ENCODE measurements at regions not wholly inside any gene's neighbourhood (a gene's known extent, or its start where the extent isn't known, plus 50 kb on each side); places are given as distances from the start of the nearest gene placed in this dataset.

DNA sequence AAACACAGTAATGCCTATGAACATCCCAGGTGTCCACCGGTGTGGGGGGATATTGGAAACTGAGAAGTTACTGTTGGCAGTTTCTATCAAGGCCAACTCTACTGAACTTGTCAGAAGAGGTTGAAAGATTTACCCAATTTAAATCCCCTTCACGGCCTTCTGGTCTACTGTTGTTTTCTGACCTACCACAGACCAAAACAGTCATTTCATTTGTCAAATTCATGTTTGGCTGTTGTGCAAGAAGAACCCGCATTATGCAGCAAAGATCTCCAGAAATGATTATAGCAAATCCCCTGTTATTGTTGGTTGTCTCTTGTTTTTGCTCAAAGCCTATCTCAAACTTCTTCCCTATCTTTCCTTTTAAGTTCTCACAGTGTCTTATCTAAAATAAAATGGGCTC lies 73.1 kb upstream of the MAF start:
- Mint-ChIP-seq H3K4me1 (ENCODE audit: low read depth) (peaks cover 3% of the 10 kb centered on the region), H3K27ac (no peak overlapping the region), H3K36me3 (ENCODE audit: low read depth) (no peaks in the 10 kb centered on the region), H3K27me3 (ENCODE audit: low read depth) (peaks cover 29% of the 10 kb centered on the region), H3K4me3 (ENCODE audit: low read depth) (no peak overlapping the region), H3K9me3 (peaks cover 18% of the 10 kb centered on the region)
- DNase-seq (ENCODE audit: low spot score): no peak
- intact Hi-C loops (cut with micrococcal nuclease): no loop called here

DNA sequence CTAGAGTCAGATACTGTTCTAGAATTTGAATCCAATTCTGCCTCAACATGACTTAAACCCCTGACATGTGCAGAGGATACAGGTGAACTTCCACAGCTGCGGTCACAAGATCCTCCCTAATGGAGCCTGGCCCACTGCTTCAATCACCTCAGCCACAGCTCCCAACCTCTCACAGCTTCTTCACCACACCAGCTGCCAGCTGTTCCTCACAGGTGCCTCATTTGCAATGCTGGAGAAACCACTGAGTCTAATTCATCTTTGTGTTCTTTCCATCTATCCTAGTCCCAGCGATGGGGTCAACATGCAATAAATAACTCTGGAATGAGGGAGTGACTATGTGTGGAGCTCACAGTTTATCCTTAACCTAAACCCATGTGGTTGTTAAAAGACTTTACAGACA lies 72.0 kb upstream of the MAF start:
- intact Hi-C loops (cut with micrococcal nuclease): no loop called here
- Mint-ChIP-seq H3K4me1 (ENCODE audit: low read depth) (peaks cover 4% of the 10 kb centered on the region), H3K4me3 (ENCODE audit: low read depth) (no peak overlapping the region), H3K9me3 (peaks cover 18% of the 10 kb centered on the region), H3K36me3 (ENCODE audit: low read depth) (no peaks in the 10 kb centered on the region), H3K27me3 (ENCODE audit: low read depth) (peaks cover 25% of the 10 kb centered on the region), H3K27ac (no peak overlapping the region)
- no peak for DNase-seq (ENCODE audit: low spot score)

DNA sequence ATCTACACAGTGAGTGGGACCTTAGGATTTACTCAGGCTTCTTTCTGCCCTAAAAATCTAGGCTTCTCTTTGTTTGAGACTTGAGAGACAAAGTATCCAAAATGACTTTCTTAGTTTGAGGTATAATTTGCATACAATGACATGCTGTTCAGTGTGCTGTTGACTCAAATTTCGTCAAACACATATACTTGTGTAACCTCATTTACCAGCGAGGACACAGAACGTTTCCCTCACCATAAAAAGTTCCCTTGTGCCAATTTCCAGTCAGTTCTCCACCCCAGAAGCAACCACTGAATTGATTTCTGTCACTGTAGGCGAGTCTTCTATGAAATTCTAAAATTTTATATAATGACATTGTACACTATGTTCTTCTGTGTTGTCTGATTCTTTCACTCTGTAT lies 68.0 kb upstream of the MAF start:
- intact Hi-C loops (cut with micrococcal nuclease): no loop called here
- H3K4me1 Mint-ChIP-seq (ENCODE audit: low read depth): peaks cover 4% of the 10 kb centered on the region
- DNase-seq (ENCODE audit: low spot score): no peak
- H3K36me3 Mint-ChIP-seq (ENCODE audit: low read depth): no peaks in the 10 kb centered on the region
- no peak overlapping the region for H3K27ac Mint-ChIP-seq
- peaks cover 18% of the 10 kb centered on the region for H3K9me3 Mint-ChIP-seq
- no peak overlapping the region for H3K4me3 Mint-ChIP-seq (ENCODE audit: low read depth)
- H3K27me3 Mint-ChIP-seq (ENCODE audit: low read depth): peaks cover 12% of the 10 kb centered on the region

DNA sequence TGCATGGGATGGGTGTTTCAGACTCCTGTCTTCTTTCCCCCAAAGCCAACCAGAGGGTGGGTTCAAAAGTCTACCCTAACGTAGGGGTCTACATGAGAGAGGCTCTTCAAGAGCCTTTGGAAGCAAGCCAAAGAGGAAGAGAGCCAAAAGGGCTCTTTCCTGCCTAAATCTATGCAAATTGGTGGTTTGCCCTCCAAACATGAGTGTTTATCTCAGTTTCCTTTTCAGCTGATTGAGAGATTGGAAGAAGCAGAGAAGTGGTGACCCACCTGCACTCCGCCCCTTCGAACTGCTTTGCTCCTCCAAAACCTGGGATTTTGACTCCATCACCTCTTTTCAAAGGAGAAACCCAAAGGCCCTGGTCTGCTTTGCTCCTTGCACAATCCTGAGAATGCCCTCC lies 65.4 kb upstream of the MAF start:
- DNase-seq (ENCODE audit: low spot score): no peak
- Mint-ChIP-seq H3K4me3 (ENCODE audit: low read depth) (no peak overlapping the region), H3K36me3 (ENCODE audit: low read depth) (no peaks in the 10 kb centered on the region), H3K4me1 (ENCODE audit: low read depth) (peaks cover 1% of the 10 kb centered on the region), H3K27ac (no peak overlapping the region), H3K9me3 (peaks cover 18% of the 10 kb centered on the region), H3K27me3 (ENCODE audit: low read depth) (peaks cover 5% of the 10 kb centered on the region)
- intact Hi-C loops (cut with micrococcal nuclease): no loop called here

DNA sequence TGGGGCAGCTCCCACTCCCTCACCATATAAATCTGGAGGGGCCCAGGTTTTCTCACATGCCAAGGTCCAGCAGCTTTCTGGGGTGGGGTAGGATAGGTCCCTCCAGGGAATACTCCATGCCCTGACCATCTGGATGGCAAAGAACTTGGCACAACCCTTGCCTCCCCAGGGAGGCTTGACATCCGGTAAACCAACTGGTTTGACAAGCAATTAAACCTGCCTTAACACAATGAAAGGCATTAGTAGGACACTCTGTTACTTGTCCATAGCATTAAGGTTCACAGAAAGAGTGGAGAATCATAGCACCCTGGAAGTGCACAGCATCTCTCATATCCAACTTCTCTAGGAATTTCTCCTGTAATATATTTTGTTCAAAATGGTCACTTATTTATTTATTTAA lies 63.9 kb upstream of the MAF start:
- DNase-seq (ENCODE audit: low spot score): no peak
- Mint-ChIP-seq H3K4me1 (ENCODE audit: low read depth) (peaks cover 1% of the 10 kb centered on the region), H3K27me3 (ENCODE audit: low read depth) (peaks cover 11% of the 10 kb centered on the region), H3K4me3 (ENCODE audit: low read depth) (no peak overlapping the region), H3K27ac (no peak overlapping the region), H3K36me3 (ENCODE audit: low read depth) (no peaks in the 10 kb centered on the region), H3K9me3 (peaks cover 5% of the 10 kb centered on the region)
- intact Hi-C loops (cut with micrococcal nuclease): no loop called here

DNA sequence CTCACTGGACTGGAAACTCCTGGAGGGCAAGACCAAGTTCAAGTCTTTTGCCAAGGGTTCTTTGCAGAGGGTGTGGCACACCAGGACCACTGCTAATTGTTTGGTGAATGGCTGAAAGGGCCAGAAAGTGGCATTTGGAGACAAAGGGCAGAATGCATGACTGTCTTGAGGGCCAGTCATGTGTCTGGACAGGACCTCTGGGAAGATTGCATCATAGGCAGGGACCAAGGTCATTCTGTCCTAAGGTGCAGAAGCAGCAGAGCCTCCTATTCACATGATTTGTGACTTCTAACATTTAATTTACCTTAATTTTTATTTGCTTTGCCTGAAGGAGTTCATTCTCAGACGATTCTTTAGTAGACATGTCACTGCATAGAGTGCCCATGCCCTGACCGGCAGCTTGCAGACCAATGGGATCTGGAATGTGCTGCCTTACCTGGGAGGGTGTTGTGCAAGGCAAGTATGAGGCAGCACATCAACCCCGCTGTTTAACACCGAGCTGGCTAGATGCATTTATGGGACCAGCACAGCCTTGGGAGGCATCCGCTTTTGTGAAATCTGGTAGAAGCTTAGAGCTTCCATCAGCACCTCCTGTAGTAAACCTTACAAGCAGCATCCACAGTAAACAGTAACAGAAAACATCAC lies 62.3 kb upstream of the MAF start:
- no peaks in the 10 kb centered on the region for H3K9me3 Mint-ChIP-seq
- DNase-seq (ENCODE audit: low spot score): no peak
- no peak overlapping the region for H3K27ac Mint-ChIP-seq
- H3K27me3 Mint-ChIP-seq (ENCODE audit: low read depth): peaks cover 13% of the 10 kb centered on the region
- intact Hi-C loops (cut with micrococcal nuclease): no loop called here
- H3K36me3 Mint-ChIP-seq (ENCODE audit: low read depth): no peaks in the 10 kb centered on the region
- H3K4me1 Mint-ChIP-seq (ENCODE audit: low read depth): no peaks in the 10 kb centered on the region
- no peak overlapping the region for H3K4me3 Mint-ChIP-seq (ENCODE audit: low read depth)

DNA sequence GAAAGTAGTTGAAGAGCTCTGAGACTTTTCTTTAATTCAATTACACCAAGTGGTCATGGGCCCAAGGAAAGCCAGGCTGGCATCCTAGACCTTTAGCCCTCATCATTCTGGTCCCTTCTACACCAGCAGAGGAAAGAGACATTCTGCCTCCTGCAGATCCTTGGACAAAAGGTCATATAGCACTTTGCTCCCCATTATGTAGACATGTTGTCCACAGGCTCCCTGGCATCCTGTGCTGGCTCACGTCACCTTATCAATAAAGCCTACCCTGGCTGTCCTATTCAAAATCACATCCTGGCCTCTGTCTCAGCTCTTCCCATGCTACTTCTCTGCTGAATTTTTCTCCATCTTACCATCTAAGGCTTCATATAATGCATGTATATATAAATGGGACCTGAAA lies 61.6 kb upstream of the MAF start:
- Mint-ChIP-seq H3K27ac (no peak overlapping the region), H3K36me3 (ENCODE audit: low read depth) (no peaks in the 10 kb centered on the region), H3K9me3 (no peaks in the 10 kb centered on the region), H3K4me3 (ENCODE audit: low read depth) (no peak overlapping the region), H3K27me3 (ENCODE audit: low read depth) (peaks cover 13% of the 10 kb centered on the region), H3K4me1 (ENCODE audit: low read depth) (no peaks in the 10 kb centered on the region)
- DNase-seq (ENCODE audit: low spot score): no peak
- intact Hi-C loops (cut with micrococcal nuclease): no loop called here

DNA sequence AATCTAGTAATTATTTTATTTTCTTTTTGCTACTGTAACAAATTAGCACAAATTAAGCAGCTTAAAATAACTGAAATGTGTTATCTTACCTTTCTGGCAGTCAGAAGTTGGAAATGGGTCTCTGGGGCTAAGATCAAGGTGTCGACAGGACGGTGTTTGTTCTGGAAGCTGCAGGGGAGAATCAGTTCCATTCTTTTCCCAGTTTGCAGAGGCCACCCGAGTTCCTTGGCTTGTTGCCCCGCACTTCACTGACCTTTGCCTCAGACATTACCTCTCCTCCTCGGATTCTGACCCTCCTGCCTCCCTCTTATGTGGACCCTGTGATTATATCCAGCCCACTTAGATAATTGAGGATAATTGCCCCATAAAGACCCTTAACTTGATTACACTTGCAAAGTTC lies 61.0 kb upstream of the MAF start:
- Mint-ChIP-seq H3K27me3 (ENCODE audit: low read depth) (peaks cover 13% of the 10 kb centered on the region), H3K27ac (no peak overlapping the region), H3K4me1 (ENCODE audit: low read depth) (no peaks in the 10 kb centered on the region), H3K36me3 (ENCODE audit: low read depth) (no peaks in the 10 kb centered on the region), H3K9me3 (no peaks in the 10 kb centered on the region), H3K4me3 (ENCODE audit: low read depth) (no peak overlapping the region)
- no peak for DNase-seq (ENCODE audit: low spot score)
- intact Hi-C loops (cut with micrococcal nuclease): no loop called here

DNA sequence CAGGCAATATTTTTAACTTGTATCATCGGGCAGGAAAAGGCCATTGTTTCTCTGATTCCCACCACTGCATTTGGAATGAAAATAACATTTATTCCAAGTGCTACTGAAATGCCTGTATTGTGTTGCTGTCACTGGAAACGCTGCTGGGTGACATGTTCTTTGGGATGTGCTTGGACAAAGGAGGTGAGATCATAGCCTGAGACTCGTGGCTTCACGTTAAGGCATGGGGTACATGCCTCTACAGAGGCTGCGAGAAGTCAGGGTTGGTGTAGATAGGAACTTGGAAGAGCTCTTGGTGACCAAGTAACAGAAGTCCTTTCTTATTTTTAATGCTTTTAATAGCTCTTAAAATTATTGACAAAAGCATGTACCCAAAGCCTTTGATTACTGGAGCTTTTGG lies 58.8 kb upstream of the MAF start:
- no peak for DNase-seq (ENCODE audit: low spot score)
- no peak overlapping the region for H3K4me3 Mint-ChIP-seq (ENCODE audit: low read depth)
- peaks cover 13% of the 10 kb centered on the region for H3K27me3 Mint-ChIP-seq (ENCODE audit: low read depth)
- intact Hi-C loops (cut with micrococcal nuclease): no loop called here
- no peaks in the 10 kb centered on the region for H3K4me1 Mint-ChIP-seq (ENCODE audit: low read depth)
- no peak overlapping the region for H3K27ac Mint-ChIP-seq
- no peaks in the 10 kb centered on the region for H3K9me3 Mint-ChIP-seq
- H3K36me3 Mint-ChIP-seq (ENCODE audit: low read depth): no peaks in the 10 kb centered on the region

DNA sequence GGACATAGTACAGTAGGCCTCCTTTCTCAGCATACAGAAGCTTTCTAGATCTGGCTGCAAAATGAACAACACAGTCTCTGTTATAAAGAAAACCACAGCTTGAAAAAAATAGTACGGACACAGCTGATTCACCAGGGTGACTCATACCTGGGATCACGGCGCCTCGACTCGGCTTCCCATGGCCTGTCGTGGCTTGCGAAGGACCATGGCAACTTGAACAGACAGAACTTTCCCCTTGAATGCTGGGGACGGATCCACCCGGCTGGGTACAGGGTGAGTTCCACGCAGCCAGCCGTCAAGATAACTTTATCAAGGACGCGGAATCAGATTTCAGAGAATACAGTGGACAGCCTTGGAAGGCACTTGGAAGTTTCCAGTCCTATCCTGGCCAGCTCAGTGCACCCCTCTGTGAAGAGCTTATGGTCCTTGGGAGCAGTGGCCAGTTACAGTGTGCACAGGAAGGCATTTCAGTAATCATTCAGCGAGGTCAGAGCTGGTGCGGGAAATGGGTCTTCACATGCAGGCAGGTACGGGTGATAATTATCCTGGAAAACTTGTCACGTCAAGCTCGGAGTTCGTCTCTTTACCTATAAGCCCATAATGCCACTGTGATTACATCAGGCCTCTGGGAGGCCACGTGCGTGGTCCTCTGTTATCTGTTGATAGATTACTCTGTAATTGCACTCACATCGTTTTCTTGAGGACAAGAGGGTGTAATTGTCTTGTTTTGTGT lies 57.9 kb upstream of the MAF start:
- no peaks in the 10 kb centered on the region for H3K4me1 Mint-ChIP-seq (ENCODE audit: low read depth)
- H3K27ac Mint-ChIP-seq: no peak overlapping the region
- H3K36me3 Mint-ChIP-seq (ENCODE audit: low read depth): no peaks in the 10 kb centered on the region
- no peak for DNase-seq (ENCODE audit: low spot score)
- no peak overlapping the region for H3K4me3 Mint-ChIP-seq (ENCODE audit: low read depth)
- peaks cover 13% of the 10 kb centered on the region for H3K27me3 Mint-ChIP-seq (ENCODE audit: low read depth)
- no peaks in the 10 kb centered on the region for H3K9me3 Mint-ChIP-seq
- intact Hi-C loops (cut with micrococcal nuclease): no loop called here

DNA sequence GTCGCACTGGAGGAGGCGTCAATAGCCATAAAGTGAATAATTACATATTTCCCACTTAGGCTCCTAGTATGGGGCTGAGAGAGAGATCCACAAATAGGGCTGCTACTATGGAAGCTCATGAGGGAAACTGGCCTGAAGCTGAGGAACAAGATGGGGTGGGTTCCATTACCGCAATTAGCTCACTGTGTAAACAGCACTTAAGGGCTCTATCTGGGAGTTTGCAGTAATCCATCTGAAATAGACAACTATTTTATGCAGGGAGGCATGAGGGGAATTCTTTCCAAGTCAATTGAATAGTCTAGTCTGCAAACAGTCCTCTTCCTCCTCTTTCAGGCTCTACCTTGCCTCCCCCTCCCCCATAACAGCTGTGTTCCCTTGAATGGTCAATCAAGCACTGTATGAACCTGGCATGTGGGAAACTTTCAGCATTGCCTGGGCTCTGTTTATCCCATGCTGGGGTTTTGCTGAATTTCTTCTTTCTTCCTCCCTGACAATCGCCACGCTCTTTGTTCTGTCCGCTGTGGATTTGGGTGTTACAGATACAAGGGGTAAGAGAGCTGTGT lies 56.1 kb upstream of the MAF start:
- Mint-ChIP-seq H3K27me3 (ENCODE audit: low read depth) (peaks cover 10% of the 10 kb centered on the region), H3K4me3 (ENCODE audit: low read depth) (no peak overlapping the region), H3K9me3 (no peaks in the 10 kb centered on the region), H3K36me3 (ENCODE audit: low read depth) (no peaks in the 10 kb centered on the region), H3K4me1 (ENCODE audit: low read depth) (no peaks in the 10 kb centered on the region), H3K27ac (no peak overlapping the region)
- intact Hi-C loops (cut with micrococcal nuclease): no loop called here
- no peak for DNase-seq (ENCODE audit: low spot score)

DNA sequence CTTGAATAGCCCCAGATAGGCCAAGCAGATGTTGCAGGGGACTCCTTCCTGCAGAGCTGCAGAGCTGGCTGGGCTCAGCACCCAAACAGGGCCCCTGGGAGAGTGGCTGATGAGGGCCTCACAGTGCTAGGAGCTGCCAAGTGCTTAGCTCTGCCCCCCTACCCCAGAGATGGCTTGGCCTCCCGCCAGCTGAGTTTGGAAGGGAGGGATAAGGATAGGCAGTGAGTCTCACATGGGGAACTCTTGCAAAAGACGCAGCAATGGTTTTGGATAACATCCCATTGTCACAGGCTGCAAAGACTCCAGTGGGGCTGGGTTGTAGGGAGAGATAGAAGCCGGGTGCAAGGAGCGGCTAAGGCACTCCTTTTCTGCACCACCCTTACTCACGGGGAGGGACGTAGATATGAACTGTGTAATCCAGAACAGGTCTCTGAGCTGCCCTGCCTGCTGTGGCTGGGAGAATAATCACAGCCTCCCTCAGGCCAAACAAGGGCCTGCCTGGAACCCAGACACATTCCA lies 52.9 kb upstream of the MAF start:
- Mint-ChIP-seq H3K36me3 (ENCODE audit: low read depth) (no peaks in the 10 kb centered on the region), H3K27me3 (ENCODE audit: low read depth) (peaks cover 8% of the 10 kb centered on the region), H3K27ac (no peak overlapping the region), H3K4me3 (ENCODE audit: low read depth) (no peak overlapping the region), H3K9me3 (no peaks in the 10 kb centered on the region), H3K4me1 (ENCODE audit: low read depth) (no peaks in the 10 kb centered on the region)
- intact Hi-C loops (cut with micrococcal nuclease): no loop called here
- no peak for DNase-seq (ENCODE audit: low spot score)

DNA sequence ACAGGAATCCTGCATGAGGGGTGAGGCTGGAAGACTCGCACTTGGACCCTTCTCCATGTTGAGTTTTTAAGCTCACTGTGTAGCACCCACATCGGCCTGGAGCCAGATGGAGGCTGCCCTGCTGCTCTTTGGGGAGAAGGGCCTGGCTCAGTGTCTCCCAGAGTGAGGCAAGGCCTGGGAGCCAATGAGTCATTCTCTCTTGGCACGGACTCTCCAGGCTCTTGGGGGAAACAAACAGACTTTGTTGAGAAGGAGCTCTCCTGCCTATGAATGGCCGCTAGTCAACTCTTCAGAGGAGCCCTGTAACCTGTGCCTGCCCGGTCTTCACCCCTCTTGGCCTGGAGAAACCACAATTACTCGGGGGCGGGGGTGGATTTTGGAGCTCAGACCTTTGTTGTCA lies 50.8 kb upstream of the MAF start:
- Mint-ChIP-seq H3K27ac (no peak overlapping the region), H3K9me3 (no peaks in the 10 kb centered on the region), H3K27me3 (ENCODE audit: low read depth) (peaks cover 14% of the 10 kb centered on the region), H3K36me3 (ENCODE audit: low read depth) (no peaks in the 10 kb centered on the region), H3K4me1 (ENCODE audit: low read depth) (no peaks in the 10 kb centered on the region), H3K4me3 (ENCODE audit: low read depth) (no peak overlapping the region)
- intact Hi-C loops (cut with micrococcal nuclease): no loop called here
- DNase-seq (ENCODE audit: low spot score): no peak

All from activated T-helper 2 cell treated with anti-CD3 and anti-CD28 coated beads, Interferon-gamma antibody, Interleukin-2, Interleukin-4, amounts not matched to agents 10 μg/mL and 5 μg/mL and 100 μg/mL, durations not matched to agents 14 hours and 24 hours and 36 hours (primary cell).